Mesothelial cell of epicardium (in vitro differentiated cells): ENCODE measurements at regions not wholly inside any gene's neighbourhood (a gene's known extent, or its start where the extent isn't known, plus 50 kb on each side); places are given as distances from the start of the nearest gene placed in this dataset.

Experiments used
- DNase-seq, 2 experiments: peaks; one replicate each; pipeline ENCODE4 v3.0.0; 2021; ENCODE audit warnings: low spot score in 2 of 2; ENCODE audit not compliant: unreplicated experiment in 2 of 2
- H3K27ac Mint-ChIP-seq: 2 replicates; pipeline ENCODE4 v1.8.0; 2021; ENCODE audit warnings: mixed read lengths
- H3K27me3 Mint-ChIP-seq: 2 replicates; pipeline ENCODE4 v1.8.0; 2021; ENCODE audit warnings: low read depth, mixed read lengths
- H3K36me3 Mint-ChIP-seq: 2 replicates; pipeline ENCODE4 v1.8.0; 2021; ENCODE audit warnings: mixed read lengths
- H3K4me1 Mint-ChIP-seq: 2 replicates; pipeline ENCODE4 v1.8.0; 2021; ENCODE audit warnings: mixed read lengths
- H3K4me3 Mint-ChIP-seq: 2 replicates; pipeline ENCODE4 v1.8.0; 2021; ENCODE audit warnings: mild to moderate bottlenecking, moderate library complexity, mixed read lengths
- H3K9me3 Mint-ChIP-seq: 2 replicates; pipeline ENCODE4 v1.8.0; 2021; ENCODE audit warnings: mixed read lengths
- TF ChIP-seq, protein P1 (sequence below): fragments of 200-600 bp; sonication (generic); IDR thresholded peaks from one replicate; pipeline ENCODE4 v1.5.0; 2021; ENCODE audit warnings: antibody characterized with exemption; ENCODE audit not compliant: unreplicated experiment

GRCh38 chr16:48895142-48895541, 285.2 kb upstream of the N4BP1 start:
- no peaks in the 10 kb centered on the region for H3K36me3 Mint-ChIP-seq
- TF ChIP-seq, protein P1, sequence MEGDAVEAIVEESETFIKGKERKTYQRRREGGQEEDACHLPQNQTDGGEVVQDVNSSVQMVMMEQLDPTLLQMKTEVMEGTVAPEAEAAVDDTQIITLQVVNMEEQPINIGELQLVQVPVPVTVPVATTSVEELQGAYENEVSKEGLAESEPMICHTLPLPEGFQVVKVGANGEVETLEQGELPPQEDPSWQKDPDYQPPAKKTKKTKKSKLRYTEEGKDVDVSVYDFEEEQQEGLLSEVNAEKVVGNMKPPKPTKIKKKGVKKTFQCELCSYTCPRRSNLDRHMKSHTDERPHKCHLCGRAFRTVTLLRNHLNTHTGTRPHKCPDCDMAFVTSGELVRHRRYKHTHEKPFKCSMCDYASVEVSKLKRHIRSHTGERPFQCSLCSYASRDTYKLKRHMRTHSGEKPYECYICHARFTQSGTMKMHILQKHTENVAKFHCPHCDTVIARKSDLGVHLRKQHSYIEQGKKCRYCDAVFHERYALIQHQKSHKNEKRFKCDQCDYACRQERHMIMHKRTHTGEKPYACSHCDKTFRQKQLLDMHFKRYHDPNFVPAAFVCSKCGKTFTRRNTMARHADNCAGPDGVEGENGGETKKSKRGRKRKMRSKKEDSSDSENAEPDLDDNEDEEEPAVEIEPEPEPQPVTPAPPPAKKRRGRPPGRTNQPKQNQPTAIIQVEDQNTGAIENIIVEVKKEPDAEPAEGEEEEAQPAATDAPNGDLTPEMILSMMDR = no peak
- H3K27me3 Mint-ChIP-seq = peaks cover 15% of the 10 kb centered on the region
- DNase-seq = no peak
- H3K27ac Mint-ChIP-seq = no peak overlapping the region
- no peaks in the 10 kb centered on the region for H3K9me3 Mint-ChIP-seq
- no peak overlapping the region for H3K4me3 Mint-ChIP-seq
- no peaks in the 10 kb centered on the region for H3K4me1 Mint-ChIP-seq

DNA sequence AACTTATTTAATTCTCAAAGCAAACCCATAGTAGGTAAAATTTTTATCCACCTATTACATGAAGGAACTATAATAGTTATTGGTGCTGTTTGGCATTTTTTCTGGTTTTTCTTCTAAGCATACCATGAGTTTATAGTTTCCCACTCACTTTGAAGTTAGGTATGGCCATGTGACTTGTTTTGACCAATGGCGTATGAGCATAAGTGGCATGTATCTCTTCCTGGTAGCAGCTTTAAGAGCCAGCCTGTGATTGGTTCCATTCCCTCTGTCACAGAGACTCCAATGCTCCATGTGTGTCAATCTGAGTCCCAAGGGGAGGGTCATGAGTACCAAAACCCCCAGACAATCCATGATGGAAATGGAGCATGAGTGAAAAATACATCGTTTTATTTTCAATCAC, 282.9 kb upstream of the N4BP1 start:
- Mint-ChIP-seq H3K9me3 (no peaks in the 10 kb centered on the region), H3K36me3 (no peaks in the 10 kb centered on the region), H3K27me3 (peaks cover 12% of the 10 kb centered on the region), H3K4me1 (no peaks in the 10 kb centered on the region), H3K4me3 (no peak overlapping the region), H3K27ac (no peak overlapping the region)
- DNase-seq = no peak
- TF ChIP-seq, protein P1 = no peak

- H3K27ac Mint-ChIP-seq = no peak overlapping the region
- H3K27me3 Mint-ChIP-seq = peaks cover 10% of the 10 kb centered on the region
- H3K4me1 Mint-ChIP-seq = no peaks in the 10 kb centered on the region
- H3K9me3 Mint-ChIP-seq = no peaks in the 10 kb centered on the region
- no peak overlapping the region for H3K4me3 Mint-ChIP-seq
- TF ChIP-seq, protein P1 = no peak
- H3K36me3 Mint-ChIP-seq = no peaks in the 10 kb centered on the region
- DNase-seq = no peak
Observed at GRCh38 chr16:48887646-48888210, 277.7 kb upstream of the N4BP1 start.

GRCh38 chr16:48885471-48885870, 275.5 kb upstream of the N4BP1 start:
- Mint-ChIP-seq H3K27me3 (peaks cover 10% of the 10 kb centered on the region), H3K4me3 (no peak overlapping the region), H3K36me3 (no peaks in the 10 kb centered on the region), H3K9me3 (no peaks in the 10 kb centered on the region), H3K4me1 (no peaks in the 10 kb centered on the region), H3K27ac (no peak overlapping the region)
- TF ChIP-seq, protein P1 = no peak
- DNase-seq = no peak

GRCh38 chr16:48881272-48881671, 271.3 kb upstream of the N4BP1 start:
- no peak for DNase-seq
- H3K27ac Mint-ChIP-seq = no peak overlapping the region
- no peaks in the 10 kb centered on the region for H3K9me3 Mint-ChIP-seq
- H3K27me3 Mint-ChIP-seq = peaks cover 9% of the 10 kb centered on the region
- no peak overlapping the region for H3K4me3 Mint-ChIP-seq
- H3K36me3 Mint-ChIP-seq = no peaks in the 10 kb centered on the region
- no peaks in the 10 kb centered on the region for H3K4me1 Mint-ChIP-seq
- TF ChIP-seq, protein P1 = no peak
